ENCODE measurements at regions not wholly inside any gene's neighbourhood (a gene's known extent, or its start where the extent isn't known, plus 50 kb on each side); places are given as distances from the start of the nearest gene placed in this dataset.

DNA sequence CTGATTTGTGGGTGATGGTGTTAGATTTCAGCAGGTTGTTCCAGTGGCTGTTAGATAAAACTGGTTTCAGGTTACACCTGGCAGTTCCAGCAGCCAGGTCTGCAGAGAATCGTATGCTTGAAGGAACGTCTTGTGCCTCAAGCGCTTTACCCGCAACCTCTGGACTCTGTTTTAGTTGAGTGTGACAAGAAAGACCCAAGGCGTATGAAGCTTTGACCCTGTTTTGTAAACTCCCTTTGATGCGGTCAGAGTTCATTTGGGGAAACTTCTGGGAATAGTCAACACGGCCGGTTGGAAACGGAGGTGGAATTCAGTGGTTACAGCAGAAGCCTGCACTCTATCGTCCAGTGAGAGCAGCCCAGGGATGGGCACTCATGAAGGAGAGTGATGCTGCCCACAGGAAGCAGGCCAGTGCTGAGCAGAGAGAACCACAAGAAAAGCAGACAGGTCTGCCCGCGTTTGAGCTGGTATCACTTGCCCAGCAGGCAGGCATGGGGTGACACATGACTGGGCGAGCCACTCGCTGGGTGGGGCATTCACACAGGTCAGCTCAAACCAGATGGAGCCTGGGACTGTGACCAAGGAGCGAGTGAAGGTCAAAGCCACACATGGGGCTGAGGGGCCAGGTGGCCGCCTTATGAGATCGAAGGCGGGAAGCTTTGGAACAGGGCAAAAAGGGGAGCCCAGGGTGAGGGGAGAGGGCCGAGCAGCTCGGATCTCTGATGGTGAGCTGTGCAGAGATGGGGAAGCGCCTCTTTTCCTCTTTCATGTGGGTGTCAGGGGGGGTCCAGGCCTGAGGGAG is 99.6 kb upstream of the MBOAT2 start:
- intact Hi-C loops (cut with DNase I, micrococcal nuclease), result no loop called here
- DNase-seq (peak in 2 of 3 donors; percentile 41 to 76), ATAC-seq (peak; percentile 69)

GRCh38 chr2:9101763-9102425 is 98.4 kb upstream of the MBOAT2 start:
- no peaks in the 10 kb centered on the region for H3K36me3 ChIP-seq (ENCODE audit: low read depth)
- H3K4me1 ChIP-seq (ENCODE audit: low read depth), result no peaks in the 10 kb centered on the region
- no peaks in the 10 kb centered on the region for H3K9me3 ChIP-seq
- no peak for TF ChIP-seq CTCF (IDR thresholded peaks at IDR 0.05)
- DNase-seq (no peak), ATAC-seq (no peak)
- intact Hi-C loops (cut with DNase I, micrococcal nuclease), result no loop called here
- no peak overlapping the region for H3K4me3 ChIP-seq

More for the DNA sequence above, 99.6 kb upstream of the MBOAT2 start:
- no peaks in the 10 kb centered on the region for H3K36me3 ChIP-seq (ENCODE audit: low read depth)
- no peak overlapping the region for H3K4me3 ChIP-seq
- TF ChIP-seq CTCF (IDR thresholded peaks at IDR 0.05), result no peak
- peaks cover 7% of the 10 kb centered on the region for H3K4me1 ChIP-seq (ENCODE audit: low read depth)
- H3K9me3 ChIP-seq, result no peaks in the 10 kb centered on the region

DNA sequence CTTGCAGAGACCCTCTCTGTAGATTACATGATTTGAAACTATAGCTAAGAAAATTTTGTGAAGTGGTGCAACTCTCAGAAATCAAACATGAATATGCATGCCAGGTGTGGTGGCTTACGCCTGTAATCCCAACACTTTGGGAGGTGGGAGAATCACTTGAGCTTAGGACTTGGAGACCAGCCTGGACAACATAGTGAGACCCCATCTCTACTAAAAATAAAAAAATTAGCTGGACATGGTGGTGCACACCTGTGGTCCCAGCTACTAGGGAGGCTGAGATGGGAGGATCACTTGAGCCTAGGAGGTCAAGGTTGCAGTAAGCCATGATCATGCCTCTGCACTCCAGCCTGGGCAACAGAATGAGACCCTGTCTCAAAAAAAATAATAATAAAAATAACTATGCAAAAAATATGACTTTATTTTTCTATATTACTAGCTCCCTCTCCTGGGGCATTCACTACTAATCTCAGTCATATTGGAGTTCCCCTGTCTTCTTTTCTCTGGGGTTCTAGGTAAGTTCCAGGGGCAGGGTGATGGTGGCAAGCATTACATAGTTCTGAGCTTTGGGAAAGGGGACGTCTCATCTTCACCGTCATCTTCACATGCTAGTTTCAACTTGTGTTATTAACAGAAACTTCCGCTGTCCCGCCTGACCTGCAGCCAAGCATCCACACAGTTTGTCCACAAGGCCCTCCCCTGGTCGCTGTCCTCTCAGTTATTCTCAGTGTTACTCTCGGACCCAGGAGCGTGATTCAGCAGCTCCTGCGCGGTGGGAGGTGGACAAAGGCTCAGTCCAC is 96.8 kb upstream of the MBOAT2 start:
- no peak for ATAC-seq
- H3K36me3 ChIP-seq (ENCODE audit: low read depth), result no peaks in the 10 kb centered on the region
- no peak for TF ChIP-seq CTCF (IDR thresholded peaks at IDR 0.05)
- no peak for DNase-seq
- peaks cover 6% of the 10 kb centered on the region for H3K4me1 ChIP-seq (ENCODE audit: low read depth)
- H3K4me3 ChIP-seq, result no peak overlapping the region
- no peaks in the 10 kb centered on the region for H3K9me3 ChIP-seq
- intact Hi-C loops (cut with DNase I, micrococcal nuclease), result no loop called here

GRCh38 chr2:9099341-9099751 is 95.9 kb upstream of the MBOAT2 start:
- H3K4me3 ChIP-seq, result no peak overlapping the region
- no peak for DNase-seq
- no peak for TF ChIP-seq CTCF (IDR thresholded peaks at IDR 0.05)
- intact Hi-C loops (cut with DNase I, micrococcal nuclease), result no loop called here
- no peaks in the 10 kb centered on the region for H3K36me3 ChIP-seq (ENCODE audit: low read depth)
- no peak for ATAC-seq
- peaks cover 8% of the 10 kb centered on the region for H3K4me1 ChIP-seq (ENCODE audit: low read depth)
- no peaks in the 10 kb centered on the region for H3K9me3 ChIP-seq

- Histone ChIP-seq H3K4me1 (ENCODE audit: low read depth) (peaks cover 8% of the 10 kb centered on the region), H3K9me3 (no peaks in the 10 kb centered on the region), H3K4me3 (no peak overlapping the region), H3K36me3 (ENCODE audit: low read depth) (no peaks in the 10 kb centered on the region)
- no peak for ATAC-seq
- no peak for DNase-seq
- intact Hi-C loops (cut with DNase I, micrococcal nuclease), result no loop called here
- no peak for TF ChIP-seq CTCF (IDR thresholded peaks at IDR 0.05)
Observed at GRCh38 chr2:9097892-9098291, 94.4 kb upstream of the MBOAT2 start.
